GM12875 (cell line): ENCODE measurements at regions not wholly inside any gene's neighbourhood (a gene's known extent, or its start where the extent isn't known, plus 50 kb on each side); places are given as distances from the start of the nearest gene placed in this dataset.

Experiments
- H3K4me3 ChIP-seq: one replicate; pipeline ENCODE4 v1.5.1; 2011; ENCODE audit warnings: low read depth, low read length, control low read depth
- TF ChIP-seq, protein P1 (sequence below): IDR thresholded peaks from 2 replicates; pipeline ENCODE4 v1.5.1; 2011; ENCODE audit warnings: low read depth, mild to moderate bottlenecking, control low read depth, inconsistent platforms, low read length, moderate library complexity, borderline replicate concordance; ENCODE audit not compliant: insufficient read depth

GRCh38 chr1:106232128-106232527 lies 824.3 kb upstream of the PRMT6 start:
- H3K4me3 ChIP-seq, result no peak overlapping the region
- TF ChIP-seq, protein P1, sequence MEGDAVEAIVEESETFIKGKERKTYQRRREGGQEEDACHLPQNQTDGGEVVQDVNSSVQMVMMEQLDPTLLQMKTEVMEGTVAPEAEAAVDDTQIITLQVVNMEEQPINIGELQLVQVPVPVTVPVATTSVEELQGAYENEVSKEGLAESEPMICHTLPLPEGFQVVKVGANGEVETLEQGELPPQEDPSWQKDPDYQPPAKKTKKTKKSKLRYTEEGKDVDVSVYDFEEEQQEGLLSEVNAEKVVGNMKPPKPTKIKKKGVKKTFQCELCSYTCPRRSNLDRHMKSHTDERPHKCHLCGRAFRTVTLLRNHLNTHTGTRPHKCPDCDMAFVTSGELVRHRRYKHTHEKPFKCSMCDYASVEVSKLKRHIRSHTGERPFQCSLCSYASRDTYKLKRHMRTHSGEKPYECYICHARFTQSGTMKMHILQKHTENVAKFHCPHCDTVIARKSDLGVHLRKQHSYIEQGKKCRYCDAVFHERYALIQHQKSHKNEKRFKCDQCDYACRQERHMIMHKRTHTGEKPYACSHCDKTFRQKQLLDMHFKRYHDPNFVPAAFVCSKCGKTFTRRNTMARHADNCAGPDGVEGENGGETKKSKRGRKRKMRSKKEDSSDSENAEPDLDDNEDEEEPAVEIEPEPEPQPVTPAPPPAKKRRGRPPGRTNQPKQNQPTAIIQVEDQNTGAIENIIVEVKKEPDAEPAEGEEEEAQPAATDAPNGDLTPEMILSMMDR, result no peak

DNA sequence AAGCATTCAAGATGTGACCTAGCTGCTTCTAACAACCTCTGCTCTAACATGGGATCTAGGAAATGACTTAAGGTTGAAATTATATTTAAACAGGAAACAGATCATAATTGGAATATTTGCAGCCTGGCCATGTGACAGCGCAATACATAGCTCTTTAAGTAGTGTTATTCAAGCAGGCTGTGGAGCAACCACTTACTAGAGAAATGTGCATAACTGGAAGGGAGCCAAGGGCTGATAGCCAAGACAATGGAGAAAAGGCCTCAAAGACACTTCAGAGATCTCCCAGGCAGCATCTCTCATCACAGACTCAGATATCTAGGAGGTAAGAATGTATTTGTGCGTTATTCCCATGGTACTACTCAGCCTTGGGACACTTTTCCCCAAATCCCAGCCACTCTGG lies 823.0 kb upstream of the PRMT6 start:
- no peak overlapping the region for H3K4me3 ChIP-seq
- TF ChIP-seq, protein P1, result no peak

DNA sequence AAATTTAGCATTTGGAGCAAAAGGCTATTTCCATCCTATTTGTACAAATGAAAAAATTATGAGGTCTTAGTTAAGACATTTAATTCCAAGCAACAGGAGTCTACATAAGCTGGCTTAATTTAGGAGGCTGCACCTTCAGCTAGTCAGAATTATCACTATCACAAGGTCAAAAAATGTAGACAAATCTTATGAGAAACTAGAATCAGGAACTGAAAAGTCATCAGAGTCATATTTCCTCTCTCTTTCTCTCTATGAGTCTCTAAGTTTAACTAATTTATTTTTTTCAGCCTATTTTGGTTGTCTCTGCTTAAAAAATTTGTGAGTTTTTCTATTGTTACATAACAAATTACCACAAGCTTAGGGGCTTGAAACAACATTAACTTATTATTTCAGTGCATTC lies 807.1 kb upstream of the PRMT6 start:
- TF ChIP-seq, protein P1, result no peak
- no peak overlapping the region for H3K4me3 ChIP-seq

DNA sequence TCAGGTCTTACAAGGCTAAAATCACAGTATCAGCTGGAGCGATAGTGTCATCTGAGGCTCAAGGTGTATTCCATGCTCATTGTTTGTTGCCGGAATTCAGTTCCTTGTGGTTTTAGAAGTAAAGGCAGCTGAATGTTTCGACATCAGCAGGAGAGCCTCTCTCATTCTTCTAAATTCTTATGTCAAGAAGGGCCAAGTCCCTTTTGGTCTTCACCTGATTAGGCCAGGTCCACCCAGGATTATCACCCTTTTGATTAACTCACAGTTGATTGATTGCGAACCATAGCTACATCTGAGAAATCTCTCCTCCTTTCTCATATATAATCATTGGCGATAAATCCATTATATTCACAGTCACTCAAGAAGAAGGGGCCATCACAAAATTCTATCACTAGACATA lies 806.7 kb upstream of the PRMT6 start:
- TF ChIP-seq, protein P1, result no peak
- no peak overlapping the region for H3K4me3 ChIP-seq

GRCh38 chr1:106254748-106255147 lies 801.7 kb upstream of the PRMT6 start:
- no peak overlapping the region for H3K4me3 ChIP-seq
- TF ChIP-seq, protein P1, result no peak

GRCh38 chr1:106266786-106267185 lies 789.7 kb upstream of the PRMT6 start:
- TF ChIP-seq, protein P1, result no peak

GRCh38 chr1:106268070-106268469 lies 788.4 kb upstream of the PRMT6 start:
- TF ChIP-seq, protein P1, result no peak
- H3K4me3 ChIP-seq, result no peak overlapping the region

More at GRCh38 chr1:106266786-106267185, 789.7 kb upstream of the PRMT6 start:
- H3K4me3 ChIP-seq, result no peak overlapping the region
